Mucosa of descending colon (tissue), 3 donors: ENCODE measurements at regions not wholly inside any gene's neighbourhood (a gene's known extent, or its start where the extent isn't known, plus 50 kb on each side); places are given as distances from the start of the nearest gene placed in this dataset.

Experiments used
- ATAC-seq: fragments of 200-7000 bp; cut with Tn5 transposase; one replicate; pipeline ENCODE4 v1.9.1; 2020; ENCODE audit warnings: mild to moderate bottlenecking, moderate library complexity
- DNase-seq, 3 donors: peaks; one replicate each; pipeline ENCODE4 v3.0.0-alpha.2; 2020
- H3K36me3 ChIP-seq: fragments of 200-600 bp; one replicate; pipeline ENCODE4 v1.8.0; 2021; ENCODE audit warnings: low read depth, mild to moderate bottlenecking
- H3K4me1 ChIP-seq: fragments of 200-600 bp; one replicate; pipeline ENCODE4 v1.8.0; 2021; ENCODE audit warnings: low read depth, mild to moderate bottlenecking
- H3K4me3 ChIP-seq: fragments of 200-600 bp; one replicate; pipeline ENCODE4 v1.8.0; 2021; ENCODE audit warnings: mild to moderate bottlenecking
- H3K9me3 ChIP-seq: fragments of 200-600 bp; one replicate; pipeline ENCODE4 v1.8.0; 2021; ENCODE audit warnings: mild to moderate bottlenecking
- intact Hi-C, 2 donors: fragments of 100-400 bp; cut with DNase I in 1 of 2; cut with micrococcal nuclease in 1 of 2; formaldehyde crosslinking; loops; one replicate each; pipeline versions ENCODE4 v1.11.0 to v1.11.1; 2022; cut with DNase I, micrococcal nuclease
- TF ChIP-seq, protein P1 (sequence below): fragments of 200-600 bp; IDR thresholded peaks from one replicate; pipeline ENCODE4 v1.8.0; 2022; ENCODE audit warnings: antibody characterized with exemption, mild to moderate bottlenecking
- donor health status: DM: no; HTN: no; CAD: no; lungs with moderate emphysema.
- donor health status: DM: no; HTN: no; CAD: no.
- donor health status: DM: no; HTN: yes; CAD: no.

DNA sequence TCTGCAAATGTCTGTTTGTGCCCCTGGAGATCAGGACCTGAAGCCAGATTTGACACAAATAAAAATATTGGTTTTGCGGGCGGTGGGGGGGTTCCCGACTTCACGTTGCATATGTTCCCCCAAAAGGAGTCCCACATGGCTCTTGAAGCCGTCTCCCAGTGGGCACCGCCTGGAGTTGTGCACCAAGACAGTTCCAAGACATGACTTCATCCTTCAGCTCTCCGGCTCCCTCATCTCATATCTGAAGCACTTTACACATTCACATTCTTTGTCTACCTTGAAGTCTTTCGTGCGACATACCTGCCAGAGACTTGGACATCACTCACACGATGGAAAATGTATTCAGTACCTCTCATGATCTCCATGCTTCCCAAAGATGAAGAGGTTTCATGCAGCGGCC lies 362.8 kb upstream of the FOXK1 start:
- ATAC-seq (no peak), DNase-seq (no peak)
- no peaks in the 10 kb centered on the region for H3K9me3 ChIP-seq
- TF ChIP-seq, protein P1, sequence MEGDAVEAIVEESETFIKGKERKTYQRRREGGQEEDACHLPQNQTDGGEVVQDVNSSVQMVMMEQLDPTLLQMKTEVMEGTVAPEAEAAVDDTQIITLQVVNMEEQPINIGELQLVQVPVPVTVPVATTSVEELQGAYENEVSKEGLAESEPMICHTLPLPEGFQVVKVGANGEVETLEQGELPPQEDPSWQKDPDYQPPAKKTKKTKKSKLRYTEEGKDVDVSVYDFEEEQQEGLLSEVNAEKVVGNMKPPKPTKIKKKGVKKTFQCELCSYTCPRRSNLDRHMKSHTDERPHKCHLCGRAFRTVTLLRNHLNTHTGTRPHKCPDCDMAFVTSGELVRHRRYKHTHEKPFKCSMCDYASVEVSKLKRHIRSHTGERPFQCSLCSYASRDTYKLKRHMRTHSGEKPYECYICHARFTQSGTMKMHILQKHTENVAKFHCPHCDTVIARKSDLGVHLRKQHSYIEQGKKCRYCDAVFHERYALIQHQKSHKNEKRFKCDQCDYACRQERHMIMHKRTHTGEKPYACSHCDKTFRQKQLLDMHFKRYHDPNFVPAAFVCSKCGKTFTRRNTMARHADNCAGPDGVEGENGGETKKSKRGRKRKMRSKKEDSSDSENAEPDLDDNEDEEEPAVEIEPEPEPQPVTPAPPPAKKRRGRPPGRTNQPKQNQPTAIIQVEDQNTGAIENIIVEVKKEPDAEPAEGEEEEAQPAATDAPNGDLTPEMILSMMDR = no peak
- no peak overlapping the region for H3K4me3 ChIP-seq
- no peaks in the 10 kb centered on the region for H3K4me1 ChIP-seq
- no peaks in the 10 kb centered on the region for H3K36me3 ChIP-seq
- intact Hi-C loops = no loop called here

DNA sequence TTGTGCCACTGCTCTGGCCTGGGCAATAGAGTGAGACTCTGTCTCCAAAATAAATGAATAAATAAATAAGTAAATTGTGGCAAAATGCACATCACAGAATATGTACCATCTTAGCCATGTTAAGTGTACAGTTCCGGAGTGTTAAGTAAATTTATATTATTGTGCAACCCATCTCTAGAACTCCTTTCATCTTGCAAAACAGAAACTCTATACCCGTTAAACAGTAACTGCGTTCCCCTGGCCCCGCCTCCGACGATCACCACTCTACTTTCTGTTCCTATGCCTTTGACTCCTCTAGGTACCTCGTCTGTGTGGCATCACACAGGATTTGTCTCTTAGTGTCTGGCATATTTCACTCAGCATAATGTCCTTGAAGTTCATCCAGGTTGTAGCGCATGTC lies 356.4 kb upstream of the FOXK1 start:
- Histone ChIP-seq H3K4me1 (no peaks in the 10 kb centered on the region), H3K4me3 (no peak overlapping the region), H3K9me3 (no peaks in the 10 kb centered on the region), H3K36me3 (no peaks in the 10 kb centered on the region)
- TF ChIP-seq, protein P1 = no peak
- intact Hi-C loops = no loop called here
- ATAC-seq (no peak), DNase-seq (no peak)

- no peak for ATAC-seq
Observed at GRCh38 chr7:4331711-4332110, 350.4 kb upstream of the FOXK1 start.

DNA sequence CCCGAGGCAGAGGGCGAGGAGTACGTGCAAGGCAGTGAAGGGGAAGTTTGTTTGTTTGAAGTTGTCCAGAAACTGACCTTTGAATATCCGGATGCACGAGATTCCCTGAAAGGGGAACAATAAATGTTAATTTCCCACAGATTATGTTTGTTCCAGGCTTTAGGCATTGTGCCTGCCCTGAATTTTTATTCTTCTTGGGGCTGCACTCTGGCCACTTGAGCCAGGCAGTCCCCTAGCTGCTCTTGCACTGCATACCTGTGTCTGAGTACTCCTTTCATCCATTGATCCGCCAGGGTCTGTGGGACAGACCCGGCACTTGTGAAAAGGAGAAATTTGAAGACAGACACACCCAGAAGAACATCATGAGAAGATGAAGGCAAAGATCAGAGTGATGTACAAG lies 343.5 kb upstream of the FOXK1 start:
- no peak overlapping the region for H3K4me3 ChIP-seq
- TF ChIP-seq, protein P1 = no peak
- intact Hi-C loops = no loop called here
- no peaks in the 10 kb centered on the region for H3K4me1 ChIP-seq
- H3K36me3 ChIP-seq = no peaks in the 10 kb centered on the region
- no peaks in the 10 kb centered on the region for H3K9me3 ChIP-seq
- ATAC-seq (no peak), DNase-seq (no peak)

More at GRCh38 chr7:4331711-4332110, 350.4 kb upstream of the FOXK1 start:
- DNase-seq = no peak
- Histone ChIP-seq H3K4me1 (no peaks in the 10 kb centered on the region), H3K9me3 (no peaks in the 10 kb centered on the region), H3K36me3 (no peaks in the 10 kb centered on the region), H3K4me3 (no peak overlapping the region)
- intact Hi-C loops = no loop called here
- TF ChIP-seq, protein P1 = no peak

DNA sequence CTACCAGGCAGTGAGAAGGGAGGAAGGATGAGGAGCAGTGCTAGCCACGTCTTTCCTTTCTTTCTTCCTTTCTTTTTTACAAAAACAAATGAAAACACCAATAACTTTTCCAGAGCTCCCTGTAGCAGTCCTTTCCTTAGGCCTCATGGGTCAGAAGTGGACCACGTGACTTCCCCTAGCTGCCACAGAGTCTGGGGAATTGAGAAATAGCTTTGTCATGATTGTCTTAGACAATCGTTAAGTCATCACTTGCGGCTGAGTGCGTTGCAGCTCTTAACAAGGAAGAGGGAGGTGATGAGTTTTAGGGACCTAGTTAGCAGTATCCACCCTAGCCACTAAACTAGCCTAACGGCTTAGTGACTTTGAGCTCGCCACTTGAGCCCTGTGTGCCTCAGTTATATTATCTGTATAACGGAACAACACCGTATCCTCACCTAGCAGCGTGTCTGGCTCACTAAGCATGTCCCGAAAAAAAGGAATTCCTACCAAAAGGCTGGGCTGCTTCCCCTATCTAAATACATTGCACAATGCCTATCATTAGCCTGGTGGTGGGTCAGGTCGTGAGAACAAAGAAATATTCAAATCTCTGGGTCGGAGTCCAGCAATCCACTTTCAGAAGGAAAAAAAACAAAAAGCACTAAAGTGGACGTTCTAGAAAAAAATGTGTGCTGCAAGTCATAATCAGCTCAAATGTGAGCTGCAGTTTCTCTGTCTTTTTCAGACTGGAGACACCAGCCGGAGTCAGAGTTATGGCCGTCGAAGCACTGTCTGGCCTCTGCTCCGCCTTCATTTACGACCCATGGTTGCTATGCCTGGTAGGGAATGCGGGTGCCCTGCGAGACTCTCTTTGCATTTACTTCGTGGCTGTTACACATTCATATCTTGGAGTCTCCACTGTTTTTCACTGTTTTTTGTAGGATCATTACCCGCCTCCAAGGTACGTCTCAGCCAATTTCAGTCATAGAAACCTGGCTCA lies 338.5 kb upstream of the FOXK1 start:
- DNase-seq (no peak), ATAC-seq (no peak)
- Histone ChIP-seq H3K4me3 (no peak overlapping the region), H3K4me1 (no peaks in the 10 kb centered on the region), H3K36me3 (no peaks in the 10 kb centered on the region), H3K9me3 (no peaks in the 10 kb centered on the region)
- intact Hi-C loops = no loop called here
- TF ChIP-seq, protein P1 = no peak
